Adrenal gland (tissue), 9 donors: ENCODE measurements at regions not wholly inside any gene's neighbourhood (a gene's known extent, or its start where the extent isn't known, plus 50 kb on each side); places are given as distances from the start of the nearest gene placed in this dataset.
A peak's percentile ranks its signal among the peaks of the same experiment; 100 is the strongest.

Source experiments
- DNase-seq, 7 donors: peaks; one replicate each; pipeline ENCODE4 v3.0.0-alpha.2; 2019 to 2020
- H3K27ac ChIP-seq, 5 donors: fragments of 200-600 bp; sonication (generic) in 4 of 5; 1 replicate in 3 of 5; 2 replicates in 2 of 5; pipeline versions ENCODE4 v1.5.1 to v1.8.0; 2016 to 2020; ENCODE audit warnings: mild to moderate bottlenecking in 1 of 5
- H3K27me3 ChIP-seq: fragments of 200-600 bp; 2 replicates; pipeline ENCODE4 v1.8.0; 2021
- H3K36me3 ChIP-seq, 2 donors: fragments of 200-600 bp; replicated peaks in 1 of 2; 1 replicate in 1 of 2; 2 replicates in 1 of 2; pipeline versions ENCODE4 v1.5.1 to v1.8.0; 2018 to 2022
- H3K4me1 ChIP-seq, 2 donors: fragments of 200-600 bp; replicated peaks in 1 of 2; 1 replicate in 1 of 2; 2 replicates in 1 of 2; pipeline versions ENCODE4 v1.5.1 to v1.8.0; 2018 to 2021
- H3K4me3 ChIP-seq, 4 donors: fragments of 200-600 bp; sonication (generic) in 3 of 4; one replicate each; pipeline ENCODE4 v1.5.1; 2016 to 2018
- H3K9me3 ChIP-seq, 3 donors: fragments of 200-600 bp; sonication (generic) in 1 of 3; replicated peaks in 1 of 3; 1 replicate in 2 of 3; 2 replicates in 1 of 3; pipeline versions ENCODE4 v1.5.1 to v1.8.0; 2016 to 2021
- POLR2A ChIP-seq, 2 donors: fragments of 450-650 bp; IDR thresholded peaks; one replicate each; pipeline ENCODE4 v1.6.1; 2017; ENCODE audit warnings: antibody characterized with exemption in 2 of 2, mild to moderate bottlenecking in 2 of 2, moderate library complexity in 1 of 2
- WGBS, 4 donors: extraction: QIAGEN DNeasy Blood & Tissue Kit in 2 of 4; methylation state at CpG; one replicate each; pipeline versions ENCODE4 v1.1.5 to v1.1.7; 2013 to 2017; 5-methylcytosine and 5-hydroxymethylcytosine counted together
- intact Hi-C, 2 donors: fragments of 100-400 bp; cut with DNase I; formaldehyde crosslinking; loops; one replicate each; pipeline versions ENCODE4 v1.14.1 to v1.15.0; 2022 to 2023
- TF ChIP-seq, protein P1 (sequence below), 6 experiments: fragments of 450-650 bp in 4 of 6; fragments of 200-600 bp in 2 of 6; sonication (generic) in 1 of 6; IDR thresholded peaks; 1 replicate in 5 of 6; 2 replicates in 1 of 6; pipeline versions ENCODE4 v1.5.1 to v1.8.0; 2016 to 2021; ENCODE audit warnings: antibody characterized with exemption in 6 of 6, mild to moderate bottlenecking in 2 of 6, moderate library complexity in 1 of 6
- donor health status: healthy with polysubstance abuse.
- donor health status: Bipolar disorder and iron deficiency.
- donor health status: DM: yes; HTN: yes; CAD: no.
- donor health status: DM: no; HTN: no; CAD: no.
- donor health status: DM: no; HTN: no; CAD: no.

DNA sequence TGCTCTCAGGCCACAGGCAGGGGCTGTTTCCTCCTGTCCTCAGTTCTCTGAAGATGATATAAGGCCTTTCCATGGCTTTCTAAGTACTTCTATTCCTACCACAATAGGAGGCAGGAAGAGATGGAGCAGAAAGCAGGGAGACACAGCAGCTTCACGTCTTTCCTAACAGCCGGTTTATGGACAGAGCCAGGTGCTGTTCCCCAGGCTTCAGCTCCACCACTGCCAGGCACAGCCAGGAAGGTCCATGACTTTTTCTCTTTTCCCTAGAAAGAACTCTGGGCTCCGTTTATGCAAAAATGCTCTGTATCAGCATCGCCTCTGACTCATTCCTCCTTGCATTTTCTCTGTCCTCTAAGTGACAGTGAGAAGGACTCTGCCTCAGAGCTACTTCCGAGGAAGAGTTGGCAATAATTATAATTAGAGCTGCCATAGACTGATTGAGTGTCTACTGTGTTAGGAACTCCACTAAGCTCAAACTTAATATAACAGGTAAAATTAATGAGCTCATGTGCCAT lies 478.5 kb downstream of the RASEF start:
- intact Hi-C loops = no loop called here
- Histone ChIP-seq H3K27ac (peak overlapping the region in 1 of 5 donors; percentile 47), H3K4me3 (no peak overlapping the region), H3K9me3 (no peaks in the 10 kb centered on the region), H3K27me3 (no peaks in the 10 kb centered on the region), H3K36me3 (no peaks in the 10 kb centered on the region), H3K4me1 (peaks cover 0 to 3% of the 10 kb centered on the region in 2 donors)
- 32 to 39% (median 38%) methylated on average over 5 of the region's 5 CpGs for WGBS, 4 donors
- TF ChIP-seq POLR2A (IDR thresholded peaks at IDR 0.05) = no peak
- TF ChIP-seq, protein P1, sequence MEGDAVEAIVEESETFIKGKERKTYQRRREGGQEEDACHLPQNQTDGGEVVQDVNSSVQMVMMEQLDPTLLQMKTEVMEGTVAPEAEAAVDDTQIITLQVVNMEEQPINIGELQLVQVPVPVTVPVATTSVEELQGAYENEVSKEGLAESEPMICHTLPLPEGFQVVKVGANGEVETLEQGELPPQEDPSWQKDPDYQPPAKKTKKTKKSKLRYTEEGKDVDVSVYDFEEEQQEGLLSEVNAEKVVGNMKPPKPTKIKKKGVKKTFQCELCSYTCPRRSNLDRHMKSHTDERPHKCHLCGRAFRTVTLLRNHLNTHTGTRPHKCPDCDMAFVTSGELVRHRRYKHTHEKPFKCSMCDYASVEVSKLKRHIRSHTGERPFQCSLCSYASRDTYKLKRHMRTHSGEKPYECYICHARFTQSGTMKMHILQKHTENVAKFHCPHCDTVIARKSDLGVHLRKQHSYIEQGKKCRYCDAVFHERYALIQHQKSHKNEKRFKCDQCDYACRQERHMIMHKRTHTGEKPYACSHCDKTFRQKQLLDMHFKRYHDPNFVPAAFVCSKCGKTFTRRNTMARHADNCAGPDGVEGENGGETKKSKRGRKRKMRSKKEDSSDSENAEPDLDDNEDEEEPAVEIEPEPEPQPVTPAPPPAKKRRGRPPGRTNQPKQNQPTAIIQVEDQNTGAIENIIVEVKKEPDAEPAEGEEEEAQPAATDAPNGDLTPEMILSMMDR (IDR thresholded peaks at IDR 0.05) = no peak
- peak in 3 of 7 donors; percentile 10 to 20 (median 12) for DNase-seq

DNA sequence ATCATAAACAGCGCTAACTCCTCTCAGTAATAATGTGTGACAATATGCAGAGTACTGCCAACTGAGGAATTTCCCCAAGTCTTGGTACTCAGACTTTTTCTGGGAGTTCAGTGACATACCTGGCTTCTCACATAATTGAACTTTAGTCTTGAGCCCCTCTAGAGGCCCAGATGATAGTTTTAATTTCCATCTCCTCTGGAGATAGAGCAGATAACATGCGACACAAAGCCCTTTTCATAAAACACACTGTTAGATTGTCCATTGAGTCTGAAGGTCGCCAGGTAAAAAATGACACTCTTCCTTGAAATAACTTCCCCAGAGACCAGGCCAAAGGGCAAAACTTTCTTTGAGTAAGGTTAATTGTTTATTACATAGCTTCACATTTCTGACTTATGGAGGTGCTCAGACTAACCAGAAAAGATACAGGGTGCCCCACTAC lies 476.0 kb downstream of the RASEF start:
- Histone ChIP-seq H3K27me3 (no peaks in the 10 kb centered on the region), H3K27ac (no peak overlapping the region), H3K36me3 (no peaks in the 10 kb centered on the region), H3K9me3 (no peaks in the 10 kb centered on the region), H3K4me3 (no peak overlapping the region), H3K4me1 (peaks cover 0 to 3% of the 10 kb centered on the region in 2 donors)
- intact Hi-C loops = no loop called here
- TF ChIP-seq, protein P1 (IDR thresholded peaks at IDR 0.05) = no peak
- no peak for TF ChIP-seq POLR2A (IDR thresholded peaks at IDR 0.05)
- no peak for DNase-seq
- 97 to 98% (median 97%) methylated on average over 3 of the region's 3 CpGs for WGBS, 4 donors

DNA sequence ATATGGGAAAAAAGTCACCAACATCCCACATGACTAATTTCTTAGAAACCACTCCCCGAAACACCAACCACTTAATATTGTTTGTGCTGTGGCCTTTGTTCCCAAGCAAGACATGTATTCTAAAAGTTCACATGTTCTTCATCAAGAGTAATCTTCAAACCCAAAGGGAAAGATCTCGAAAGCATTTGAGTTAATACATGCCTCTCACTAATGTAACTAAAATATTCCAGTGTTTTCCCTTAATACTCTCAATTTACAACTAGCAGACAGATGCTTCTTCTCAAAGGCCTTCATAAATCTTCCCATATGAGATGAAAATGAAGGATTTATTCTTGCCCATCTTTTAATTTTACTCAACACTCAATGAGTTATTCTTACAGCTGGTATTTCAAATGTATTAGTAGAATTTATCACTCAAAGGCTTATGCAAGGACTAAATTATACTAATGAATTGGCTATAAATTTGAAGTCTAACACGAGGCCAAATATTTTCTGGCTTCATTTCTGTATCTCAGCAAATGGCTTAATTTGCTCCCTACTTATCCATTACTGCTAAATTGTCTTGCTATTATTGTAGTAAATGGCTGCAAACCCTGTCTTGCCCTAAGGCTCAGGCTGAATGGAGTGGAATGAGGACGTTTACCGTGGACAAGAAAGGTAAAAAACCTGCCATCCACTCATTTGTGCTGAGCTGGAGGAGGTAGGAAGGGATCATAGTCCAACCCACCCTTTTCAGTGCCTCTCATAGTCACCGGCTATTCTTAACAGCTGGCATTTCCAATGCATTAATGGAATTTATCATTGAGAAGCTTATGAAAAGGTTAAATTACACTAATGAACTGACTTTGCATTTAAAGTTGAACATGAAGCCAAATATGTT lies 474.4 kb downstream of the RASEF start:
- 69 to 79% (median 77%) methylated on average over 6 of the region's 6 CpGs for WGBS, 4 donors
- no peak for TF ChIP-seq POLR2A (IDR thresholded peaks at IDR 0.05)
- TF ChIP-seq, protein P1 (IDR thresholded peaks at IDR 0.05) = no peak
- intact Hi-C loops = no loop called here

GRCh38 chr9:82590845-82591244 lies 472.1 kb downstream of the RASEF start:
- Histone ChIP-seq H3K36me3 (no peaks in the 10 kb centered on the region), H3K27me3 (no peaks in the 10 kb centered on the region), H3K27ac (no peak overlapping the region), H3K4me3 (no peak overlapping the region), H3K4me1 (no peaks in the 10 kb centered on the region), H3K9me3 (no peaks in the 10 kb centered on the region)
- intact Hi-C loops = no loop called here
- no peak for DNase-seq
- 90 to 93% (median 92%) methylated on average over 3 of the region's 3 CpGs for WGBS, 4 donors
- TF ChIP-seq POLR2A (IDR thresholded peaks at IDR 0.05) = no peak
- TF ChIP-seq, protein P1 (IDR thresholded peaks at IDR 0.05) = no peak

More for the DNA sequence above, 474.4 kb downstream of the RASEF start:
- Histone ChIP-seq H3K4me1 (peaks cover 0 to 3% of the 10 kb centered on the region in 2 donors), H3K27ac (no peak overlapping the region), H3K9me3 (no peaks in the 10 kb centered on the region), H3K27me3 (no peaks in the 10 kb centered on the region), H3K36me3 (no peaks in the 10 kb centered on the region), H3K4me3 (no peak overlapping the region)
- DNase-seq = no peak
